Bronchial epithelial cell (primary cell): ENCODE measurements at regions not wholly inside any gene's neighbourhood (a gene's known extent, or its start where the extent isn't known, plus 50 kb on each side); places are given as distances from the start of the nearest gene placed in this dataset.

Source experiments
- DNase-seq: peaks from one replicate; pipeline ENCODE4 v3.0.0-alpha.2; 2010; ENCODE audit warnings: low read depth
- FAIRE-seq: peaks from 2 replicates; lab custom pipeline; 2011; peaks lifted over from hg19 to GRCh38; lab: Jason Lieb, UNC
- H3K27me3 ChIP-seq: 2 replicates; pipeline ENCODE4 v1.5.1; 2011; ENCODE audit warnings: low read length; ENCODE audit not compliant: control insufficient read depth, insufficient read depth
- H3K36me3 ChIP-seq: 2 replicates; pipeline ENCODE4 v1.5.1; 2011; ENCODE audit warnings: low read length; ENCODE audit not compliant: control insufficient read depth, insufficient read depth
- H3K4me3 ChIP-seq: 2 replicates; pipeline ENCODE4 v1.5.1; 2011; ENCODE audit warnings: mild to moderate bottlenecking, low read depth, low read length, control low read depth
- CTCF ChIP-seq: IDR thresholded peaks from 2 replicates; pipeline ENCODE4 v1.5.1; 2011; ENCODE audit warnings: mild to moderate bottlenecking, moderate library complexity, low read length, control low read depth, inconsistent platforms; ENCODE audit not compliant: insufficient read depth, severe bottlenecking

- DNase-seq = no peak
- Histone ChIP-seq H3K27me3 (no peaks in the 10 kb centered on the region), H3K36me3 (no peaks in the 10 kb centered on the region), H3K4me3 (no peak overlapping the region)
- no peak for TF ChIP-seq CTCF
- FAIRE-seq = no peak
Measured at GRCh38 chr2:223439786-223440185, 162.4 kb downstream of the SCG2 start.

GRCh38 chr2:223442847-223443246, 159.3 kb downstream of the SCG2 start:
- FAIRE-seq = no peak
- Histone ChIP-seq H3K27me3 (no peaks in the 10 kb centered on the region), H3K36me3 (no peaks in the 10 kb centered on the region), H3K4me3 (no peak overlapping the region)
- no peak for TF ChIP-seq CTCF
- DNase-seq = no peak

- Histone ChIP-seq H3K4me3 (no peak overlapping the region), H3K36me3 (no peaks in the 10 kb centered on the region), H3K27me3 (no peaks in the 10 kb centered on the region)
- no peak for TF ChIP-seq CTCF
- FAIRE-seq = no peak
- no peak for DNase-seq
Measured at GRCh38 chr2:223450246-223450645, 151.9 kb downstream of the SCG2 start.

- H3K27me3 ChIP-seq = no peaks in the 10 kb centered on the region
- no peaks in the 10 kb centered on the region for H3K36me3 ChIP-seq
- FAIRE-seq = no peak
- no peak for TF ChIP-seq CTCF
- DNase-seq = no peak
- no peak overlapping the region for H3K4me3 ChIP-seq
Measured at GRCh38 chr2:223457301-223457700, 144.9 kb downstream of the SCG2 start.

- DNase-seq (peak; percentile 29), FAIRE-seq (no peak)
- Histone ChIP-seq H3K4me3 (no peak overlapping the region), H3K27me3 (no peaks in the 10 kb centered on the region), H3K36me3 (no peaks in the 10 kb centered on the region)
- peak; percentile 23 for TF ChIP-seq CTCF
Measured at GRCh38 chr2:223459328-223459939, 142.7 kb downstream of the SCG2 start.

GRCh38 chr2:223460209-223460608, 142.0 kb downstream of the SCG2 start:
- TF ChIP-seq CTCF = no peak

More at GRCh38 chr2:223460209-223460608, 142.0 kb downstream of the SCG2 start:
- DNase-seq (no peak), FAIRE-seq (no peak)
- Histone ChIP-seq H3K36me3 (no peaks in the 10 kb centered on the region), H3K4me3 (no peak overlapping the region), H3K27me3 (no peaks in the 10 kb centered on the region)
